Common myeloid progenitor, CD34-positive (primary cell): ENCODE measurements at regions not wholly inside any gene's neighbourhood (a gene's known extent, or its start where the extent isn't known, plus 50 kb on each side); places are given as distances from the start of the nearest gene placed in this dataset.

Experiments
- CTCF ChIA-PET: fragments of 350-600 bp; sonication (Branson Sonifier 250); formaldehyde crosslinking; loops from one replicate; lab custom pipeline; 2021; ENCODE audit warnings: antibody characterized with exemption; lab: Charles Lee
- POLR2A ChIA-PET: fragments of 350-600 bp; sonication (Branson Sonifier 250); formaldehyde crosslinking; loops from one replicate; lab custom pipeline; 2021; ENCODE audit warnings: antibody characterized with exemption; lab: Charles Lee
- DNase-seq, 3 donors: peaks; one replicate each; pipeline versions ENCODE4 v3.0.0 to v3.0.0-alpha.2; 2013
- H3K27ac ChIP-seq, 2 experiments: 1 replicate in 1 of 2; 2 replicates in 1 of 2; pipeline ENCODE4 v1.7.0; 2013; ENCODE audit warnings: inconsistent platforms in 2 of 2, low read length in 2 of 2, mild to moderate bottlenecking in 2 of 2, low read depth in 1 of 2, moderate library complexity in 1 of 2; ENCODE audit not compliant: severe bottlenecking in 2 of 2, insufficient read depth in 1 of 2, poor library complexity in 1 of 2
- H3K27me3 ChIP-seq, 5 experiments: replicated peaks in 2 of 5; 1 replicate in 3 of 5; 2 replicates in 2 of 5; pipeline versions ENCODE4 v1.6.1 to v1.7.0; 2013; ENCODE audit warnings: low read length in 4 of 5, mild to moderate bottlenecking in 2 of 5, moderate library complexity in 2 of 5, inconsistent platforms in 1 of 5; ENCODE audit not compliant: insufficient read depth in 5 of 5, control insufficient read depth in 4 of 5
- H3K36me3 ChIP-seq, 4 experiments: 1 replicate in 2 of 4; 2 replicates in 2 of 4; pipeline versions ENCODE4 v1.6.1 to v1.7.0; 2013; ENCODE audit warnings: low read length in 3 of 4, control low read depth in 1 of 4, mild to moderate bottlenecking in 1 of 4; ENCODE audit not compliant: control insufficient read depth in 4 of 4, insufficient read depth in 4 of 4
- H3K4me1 ChIP-seq, 4 experiments: 1 replicate in 3 of 4; 2 replicates in 1 of 4; pipeline versions ENCODE4 v1.6.1 to v1.7.1; 2013; ENCODE audit warnings: low read length in 3 of 4, mild to moderate bottlenecking in 3 of 4, control low read depth in 1 of 4, inconsistent platforms in 1 of 4, moderate library complexity in 1 of 4; ENCODE audit not compliant: control insufficient read depth in 4 of 4, insufficient read depth in 4 of 4; ENCODE audit errors: control extremely low read depth in 1 of 4
- H3K4me3 ChIP-seq, 7 experiments: 1 replicate in 4 of 7; 2 replicates in 3 of 7; pipeline versions ENCODE4 v1.5.1 to v1.7.0; 2013; ENCODE audit warnings: mild to moderate bottlenecking in 7 of 7, low read length in 6 of 7, moderate library complexity in 6 of 7, inconsistent platforms in 2 of 7, low read depth in 2 of 7, control low read depth in 1 of 7; ENCODE audit not compliant: insufficient read depth in 4 of 7, control insufficient read depth in 1 of 7; ENCODE audit errors: extremely low read depth in 1 of 7
- H3K9me3 ChIP-seq, 5 experiments: 1 replicate in 4 of 5; 2 replicates in 1 of 5; pipeline versions ENCODE4 v1.6.1 to v1.7.1; 2013; ENCODE audit warnings: low read length in 4 of 5, mild to moderate bottlenecking in 2 of 5, inconsistent platforms in 1 of 5, low read depth in 1 of 5, moderate library complexity in 1 of 5; ENCODE audit not compliant: control insufficient read depth in 4 of 5, insufficient read depth in 2 of 5; ENCODE audit errors: control extremely low read depth in 1 of 5
- WGBS: methylation state at CpG from one replicate; pipeline ENCODE4 v1.1.5; 2013; ENCODE audit not compliant: insufficient coverage; 5-methylcytosine and 5-hydroxymethylcytosine counted together

- H3K4me1 ChIP-seq, result no peaks in the 10 kb centered on the region
- H3K27me3 ChIP-seq, result peaks cover 0 to 2% (median 0%) of the 10 kb centered on the region in 5 experiments
- ChIA-PET POLR2A (no interaction called here), CTCF (no interaction called here)
- WGBS, result 71% methylated on average over 3 of the region's 5 CpGs
- H3K4me3 ChIP-seq, result no peak overlapping the region
- no peak for DNase-seq
- H3K36me3 ChIP-seq, result no peaks in the 10 kb centered on the region
- H3K27ac ChIP-seq, result no peak overlapping the region
- H3K9me3 ChIP-seq, result no peaks in the 10 kb centered on the region
These were observed 118.1 kb upstream of the ADCY1 start for GRCh38 chr7:45456105-45456504.

DNA sequence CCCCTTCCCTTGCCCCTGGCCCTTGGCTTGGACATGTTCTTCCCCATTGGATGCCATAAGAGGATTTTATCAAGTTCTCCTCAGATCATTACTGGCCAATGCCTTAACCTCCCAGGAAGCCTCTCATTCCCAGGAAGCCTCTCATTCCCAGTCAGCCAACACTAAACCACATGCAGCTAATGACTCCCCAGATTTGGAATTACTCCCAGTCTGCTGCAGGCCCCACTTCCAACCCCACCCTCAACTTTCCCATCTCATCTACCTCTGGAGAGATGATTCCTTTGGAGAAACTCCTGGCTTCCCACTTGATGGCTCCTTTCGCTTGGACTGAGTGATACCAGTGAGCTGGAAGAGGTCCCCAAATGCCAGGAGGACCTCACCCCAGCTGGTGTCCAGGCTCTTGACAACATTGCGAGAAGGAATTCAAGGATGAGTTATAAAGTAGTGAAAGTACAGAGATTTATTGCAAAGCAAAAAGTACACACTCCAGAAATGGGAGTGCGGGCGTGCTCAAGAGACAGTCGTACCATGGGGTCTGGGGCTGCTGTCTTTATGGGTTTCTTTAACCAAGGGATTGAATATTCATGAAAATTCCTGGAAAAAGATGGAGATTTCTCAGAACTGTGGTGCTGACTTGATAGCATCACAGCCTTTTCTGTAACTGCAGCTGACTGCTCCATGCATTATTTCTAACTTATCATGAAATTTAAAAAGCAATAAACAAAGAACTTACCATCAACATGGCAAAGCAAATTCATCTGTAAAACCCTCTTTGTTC, 117.2 kb upstream of the ADCY1 start:
- WGBS, result 94% methylated on average over 5 of the region's 5 CpGs
- no peak for DNase-seq
- no peaks in the 10 kb centered on the region for H3K36me3 ChIP-seq
- CTCF ChIA-PET, result no interaction called here
- H3K27ac ChIP-seq, result no peak overlapping the region
- H3K4me3 ChIP-seq, result no peak overlapping the region
- POLR2A ChIA-PET, result no interaction called here
- H3K27me3 ChIP-seq, result no peaks in the 10 kb centered on the region
- H3K4me1 ChIP-seq, result no peaks in the 10 kb centered on the region
- H3K9me3 ChIP-seq, result no peaks in the 10 kb centered on the region

DNA sequence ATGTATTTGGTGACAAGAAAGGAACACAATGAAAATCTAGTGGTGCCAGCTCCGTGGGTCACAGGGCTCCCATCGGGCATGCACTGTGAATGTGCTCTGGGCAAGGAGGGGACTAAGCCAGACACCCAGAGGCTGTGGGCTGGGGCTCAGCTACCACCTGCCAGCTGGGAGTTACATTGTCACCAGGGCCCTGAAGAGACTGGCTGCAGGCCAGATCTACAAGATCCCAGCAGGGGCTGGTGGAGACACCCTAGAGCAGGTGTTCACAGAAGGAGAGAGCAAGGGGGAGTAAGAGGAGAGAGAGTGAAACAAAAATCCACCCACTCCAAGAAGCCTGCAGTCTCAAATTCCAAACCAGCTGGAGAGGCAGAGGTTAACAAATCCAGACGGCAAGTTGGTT, 116.6 kb upstream of the ADCY1 start:
- CTCF ChIA-PET, result no interaction called here
- Histone ChIP-seq H3K4me1 (no peaks in the 10 kb centered on the region), H3K27me3 (no peaks in the 10 kb centered on the region), H3K4me3 (no peak overlapping the region), H3K36me3 (no peaks in the 10 kb centered on the region), H3K9me3 (no peaks in the 10 kb centered on the region), H3K27ac (no peak overlapping the region)
- no peak for DNase-seq
- POLR2A ChIA-PET, result no interaction called here
- WGBS, result 90% methylated on average over 3 of the region's 3 CpGs

GRCh38 chr7:45459476-45459875, 114.7 kb upstream of the ADCY1 start:
- no peak overlapping the region for H3K4me3 ChIP-seq
- no peak overlapping the region for H3K27ac ChIP-seq
- ChIA-PET CTCF (no interaction called here), POLR2A (no interaction called here)
- no peaks in the 10 kb centered on the region for H3K4me1 ChIP-seq
- no peaks in the 10 kb centered on the region for H3K9me3 ChIP-seq
- 84% methylated on average over 4 of the region's 4 CpGs for WGBS
- H3K36me3 ChIP-seq, result no peaks in the 10 kb centered on the region
- H3K27me3 ChIP-seq, result no peaks in the 10 kb centered on the region
- DNase-seq, result no peak

- Histone ChIP-seq H3K9me3 (no peaks in the 10 kb centered on the region), H3K27me3 (no peaks in the 10 kb centered on the region), H3K4me3 (no peak overlapping the region), H3K36me3 (no peaks in the 10 kb centered on the region), H3K27ac (no peak overlapping the region), H3K4me1 (no peaks in the 10 kb centered on the region)
- DNase-seq, result no peak
- POLR2A ChIA-PET, result no interaction called here
- CTCF ChIA-PET, result no interaction called here
- WGBS, result 93% methylated on average over 3 of the region's 3 CpGs
These were observed 113.8 kb upstream of the ADCY1 start for GRCh38 chr7:45460379-45460778.

- ChIA-PET CTCF (no interaction called here), POLR2A (no interaction called here)
- Histone ChIP-seq H3K27me3 (no peaks in the 10 kb centered on the region), H3K27ac (no peak overlapping the region), H3K9me3 (no peaks in the 10 kb centered on the region), H3K4me3 (no peak overlapping the region), H3K4me1 (no peaks in the 10 kb centered on the region), H3K36me3 (no peaks in the 10 kb centered on the region)
- WGBS, result 50% methylated on average over 2 of the region's 3 CpGs
- no peak for DNase-seq
These were observed 113.1 kb upstream of the ADCY1 start for GRCh38 chr7:45461026-45461425.

- POLR2A ChIA-PET, result interaction anchor here (0.8 kb wide), 1 partner anchor 54 kb away, joined by 3 read pairs; no protein-coding TSS in a partner anchor
- Histone ChIP-seq H3K36me3 (no peaks in the 10 kb centered on the region), H3K4me3 (no peak overlapping the region), H3K9me3 (peaks cover 0 to 2% (median 0%) of the 10 kb centered on the region in 5 experiments), H3K4me1 (no peaks in the 10 kb centered on the region), H3K27me3 (no peaks in the 10 kb centered on the region), H3K27ac (no peak overlapping the region)
- DNase-seq, result no peak
- WGBS, result no CpG with 5 or more reads among the region's 1 CpG
- CTCF ChIA-PET, result interaction anchor here (1.2 kb wide), 1 partner anchor 33 kb away, joined by 3 read pairs; no protein-coding TSS in a partner anchor
These were observed 105.1 kb upstream of the ADCY1 start for GRCh38 chr7:45469103-45469502.
